ENCODE measurements at regions not wholly inside any gene's neighbourhood (a gene's known extent, or its start where the extent isn't known, plus 50 kb on each side); places are given as distances from the start of the nearest gene placed in this dataset.

DNA sequence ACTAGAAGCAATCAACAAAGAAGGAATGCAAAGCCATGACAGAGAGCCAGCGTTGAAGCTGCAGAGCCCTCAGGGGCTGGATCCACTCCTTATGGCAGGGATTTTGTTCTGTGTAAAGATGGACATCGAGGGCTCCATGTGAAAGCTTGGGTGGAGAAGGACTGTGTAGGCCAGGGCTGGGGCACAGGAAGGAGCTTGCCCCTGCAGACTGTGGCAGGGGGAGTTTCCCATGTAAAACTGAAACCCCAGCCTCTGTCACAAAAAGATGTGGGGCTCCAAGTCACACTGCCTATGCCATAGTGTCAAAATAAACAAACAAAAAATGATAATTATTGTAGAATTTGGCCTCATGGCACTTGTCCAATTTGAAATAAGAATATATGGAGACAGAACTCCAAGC, 408.7 kb upstream of the HS6ST1 start (continued):
- no peak for TF ChIP-seq ZNF518B (CRISPR knock-in tag; IDR thresholded peaks at IDR 0.05)
- no peak for TF ChIP-seq MYNN (IDR thresholded peaks at IDR 0.05)
- no peak for TF ChIP-seq MYNN (CRISPR knock-in tag; IDR thresholded peaks at IDR 0.05)
- no peak for TF ChIP-seq ZNF644 (tag; IDR thresholded peaks at IDR 0.05; ENCODE audit: low read depth)

- in situ Hi-C loops (cut with MboI), result no loop called here
- Histone ChIP-seq H3K9me3 (replicated peaks; ENCODE audit: control insufficient read depth, insufficient read depth, low read depth, low read length) (no peaks in the 10 kb centered on the region), H3K79me2 (ENCODE audit: control insufficient read depth, insufficient read depth, low read length) (no peaks in the 10 kb centered on the region), H3K4me2 (ENCODE audit: insufficient read depth, low read length) (no peak overlapping the region), H3K27ac (ENCODE audit: extremely low read depth, low read depth, low read length) (no peak overlapping the region), H3K4me1 (replicated peaks in 1 of 2; ENCODE audit: control insufficient read depth in 2 of 2, insufficient read depth in 2 of 2, low read length in 2 of 2) (no peaks in the 10 kb centered on the region), H3K9me1 (ENCODE audit: control insufficient read depth, insufficient read depth, low read length) (no peaks in the 10 kb centered on the region), H3K27me3 (ENCODE audit: control insufficient read depth in 2 of 2, insufficient read depth in 2 of 2, low read length in 2 of 2) (peaks cover 0 to 7% of the 10 kb centered on the region in 2 experiments; a peak in 1 of 5 replicates), H4K20me1 (replicated peaks; ENCODE audit: control insufficient read depth, insufficient read depth, low read length) (no peaks in the 10 kb centered on the region), H3K4me3 (no peak overlapping the region), H3K36me3 (ENCODE audit: control insufficient read depth, insufficient read depth, low read length) (no peaks in the 10 kb centered on the region), H3K9ac (ENCODE audit: insufficient read depth in 1 of 2, low read depth in 2 of 2, low read length in 2 of 2) (no peak overlapping the region), H2AFZ (ENCODE audit: low read depth, low read length) (no peak overlapping the region)
- intact Hi-C loops (cut with micrococcal nuclease), result no loop called here
- DNase-seq (ENCODE audit: extremely low read depth in 1 of 4, low spot score in 3 of 4), result no peak
- ChIA-PET POLR2A (interaction anchor here (1.0 kb wide), 1 partner anchor 26 kb away, joined by 3 read pairs; no protein-coding TSS in a partner anchor), CTCF (ENCODE audit: low intra/inter-chr PET ratio) (no interaction called here)
- no peak for FAIRE-seq
- no peak for ATAC-seq
- BruUV-seq (replicated peaks), result no TSS peak
- WGBS (ENCODE audit: insufficient coverage, low coverage, missing lambda C conversion rate), result 4% methylated on average over 2 of the region's 2 CpGs
- no peak for TF ChIP-seq NR2C1 (IDR thresholded peaks at IDR 0.05)
- TF ChIP-seq NR2C1 (tag; IDR thresholded peaks at IDR 0.05), result no peak
- TF ChIP-seq HIVEP1 (CRISPR knock-in tag; IDR thresholded peaks at IDR 0.05), result no peak
- TF ChIP-seq POLR2AphosphoS5 (IDR thresholded peaks at IDR 0.05; ENCODE audit: control insufficient read depth, insufficient read depth, low read depth, low read length), result no peak
- TF ChIP-seq, protein P1, sequence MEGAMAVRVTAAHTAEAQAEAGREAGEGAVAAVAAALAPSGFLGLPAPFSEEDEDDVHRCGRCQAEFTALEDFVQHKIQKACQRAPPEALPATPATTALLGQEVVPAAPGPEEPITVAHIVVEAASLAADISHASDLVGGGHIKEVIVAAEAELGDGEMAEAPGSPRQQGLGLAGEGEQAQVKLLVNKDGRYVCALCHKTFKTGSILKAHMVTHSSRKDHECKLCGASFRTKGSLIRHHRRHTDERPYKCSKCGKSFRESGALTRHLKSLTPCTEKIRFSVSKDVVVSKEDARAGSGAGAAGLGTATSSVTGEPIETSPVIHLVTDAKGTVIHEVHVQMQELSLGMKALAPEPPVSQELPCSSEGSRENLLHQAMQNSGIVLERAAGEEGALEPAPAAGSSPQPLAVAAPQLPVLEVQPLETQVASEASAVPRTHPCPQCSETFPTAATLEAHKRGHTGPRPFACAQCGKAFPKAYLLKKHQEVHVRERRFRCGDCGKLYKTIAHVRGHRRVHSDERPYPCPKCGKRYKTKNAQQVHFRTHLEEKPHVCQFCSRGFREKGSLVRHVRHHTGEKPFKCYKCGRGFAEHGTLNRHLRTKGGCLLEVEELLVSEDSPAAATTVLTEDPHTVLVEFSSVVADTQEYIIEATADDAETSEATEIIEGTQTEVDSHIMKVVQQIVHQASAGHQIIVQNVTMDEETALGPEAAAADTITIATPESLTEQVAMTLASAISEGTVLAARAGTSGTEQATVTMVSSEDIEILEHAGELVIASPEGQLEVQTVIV (CRISPR knock-in tag; IDR thresholded peaks at IDR 0.05; ENCODE audit: borderline replicate concordance), result no peak
- TF ChIP-seq TCFL5 (CRISPR knock-in tag; conservative IDR thresholded peaks at IDR 0.05), result no peak
- no peak for TF ChIP-seq ZBTB7A (IDR thresholded peaks at IDR 0.05; ENCODE audit: borderline replicate concordance, control insufficient read depth, low read depth, low read length)
- TF ChIP-seq HMG20B (CRISPR knock-in tag; IDR thresholded peaks at IDR 0.05), result no peak
- TF ChIP-seq MECOM (CRISPR knock-in tag; IDR thresholded peaks at IDR 0.05), result no peak
- no peak for TF ChIP-seq PHB2 (IDR thresholded peaks at IDR 0.05; ENCODE audit: low read depth)
- no peak for TF ChIP-seq E2F3 (CRISPR knock-in tag; IDR thresholded peaks at IDR 0.05)
- no peak for TF ChIP-seq ZBTB2 (IDR thresholded peaks at IDR 0.05)
These were observed 409.2 kb upstream of the HS6ST1 start for GRCh38 chr2:128727914-128728313.
